Sigmoid colon (tissue), 6 donors: ENCODE measurements at regions not wholly inside any gene's neighbourhood (a gene's known extent, or its start where the extent isn't known, plus 50 kb on each side); places are given as distances from the start of the nearest gene placed in this dataset.
A peak's percentile ranks its signal among the peaks of the same experiment; 100 is the strongest.

Source experiments
- DNase-seq: peaks from one replicate; pipeline ENCODE4 v3.0.0-alpha.2; 2019
- H3K27ac ChIP-seq, 4 donors: fragments of 200-600 bp; sonication (generic); one replicate each; pipeline ENCODE4 v1.5.1; 2016 to 2019; ENCODE audit warnings: mild to moderate bottlenecking in 1 of 4
- H3K27me3 ChIP-seq, 3 donors: fragments of 200-600 bp; sonication (generic); one replicate each; pipeline ENCODE4 v1.5.1; 2019; ENCODE audit warnings: mild to moderate bottlenecking in 1 of 3
- H3K36me3 ChIP-seq, 4 donors: fragments of 200-600 bp; sonication (generic); one replicate each; pipeline ENCODE4 v1.5.1; 2016 to 2019
- H3K4me1 ChIP-seq, 4 donors: fragments of 200-600 bp; sonication (generic); one replicate each; pipeline ENCODE4 v1.5.1; 2017 to 2019
- H3K4me3 ChIP-seq, 4 donors: fragments of 200-600 bp; sonication (generic); one replicate each; pipeline ENCODE4 v1.5.1; 2017 to 2019; ENCODE audit warnings: mild to moderate bottlenecking in 2 of 4, moderate library complexity in 1 of 4
- H3K9me3 ChIP-seq, 4 donors: fragments of 200-600 bp in 3 of 4; sonication (generic) in 3 of 4; one replicate each; pipeline versions ENCODE4 v1.5.1 to v1.6.1; 2013 to 2019
- EP300 ChIP-seq, 4 donors: sonication (generic); formaldehyde crosslinking; IDR thresholded peaks; one replicate each; pipeline ENCODE4 v1.6.1; 2017; ENCODE audit warnings: antibody characterized with exemption in 4 of 4
- POLR2A ChIP-seq, 2 donors: fragments of 450-650 bp; IDR thresholded peaks; one replicate each; pipeline ENCODE4 v1.6.1; 2016; ENCODE audit warnings: antibody characterized with exemption in 2 of 2, mild to moderate bottlenecking in 2 of 2, moderate library complexity in 2 of 2
- POLR2AphosphoS5 ChIP-seq, 4 donors: sonication (generic); formaldehyde crosslinking; IDR thresholded peaks; one replicate each; pipeline ENCODE4 v1.6.1; 2017; ENCODE audit warnings: antibody characterized with exemption in 4 of 4
- WGBS, 2 donors: extraction: QIAGEN DNeasy Blood & Tissue Kit; methylation state at CpG; one replicate each; pipeline ENCODE4 v1.1.7; 2013; 5-methylcytosine and 5-hydroxymethylcytosine counted together
- intact Hi-C: fragments of 100-400 bp; cut with DNase I; formaldehyde crosslinking; loops from one replicate; pipeline ENCODE4 v1.15.1; 2023
- TF ChIP-seq, protein P1 (sequence below), 4 experiments: fragments of 450-650 bp in 3 of 4; fragments of 200-600 bp in 1 of 4; IDR thresholded peaks; one replicate each; pipeline ENCODE4 v1.5.1; 2016 to 2019; ENCODE audit warnings: antibody characterized with exemption in 4 of 4, mild to moderate bottlenecking in 3 of 4, moderate library complexity in 2 of 4
- donor health status: healthy with polysubstance abuse.
- donor health status: healthy.

DNA sequence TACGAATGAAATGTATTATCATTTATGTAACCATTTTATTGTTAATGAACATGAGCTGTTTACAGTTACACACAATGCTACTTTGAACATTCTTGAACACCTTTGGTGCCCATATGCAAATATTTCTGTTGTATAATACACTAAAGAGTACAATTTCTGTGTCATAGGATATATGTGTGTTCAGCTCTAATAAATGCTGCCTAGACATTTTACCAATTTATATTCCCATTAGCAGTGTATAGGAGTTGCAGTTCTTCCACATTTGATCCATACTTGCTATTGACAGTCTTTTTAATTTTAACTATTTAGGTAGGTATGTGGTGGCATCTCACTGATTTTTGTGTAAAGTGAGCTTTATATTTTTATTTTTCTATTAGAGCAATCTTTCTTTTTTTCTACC, 331.8 kb downstream of the ZIC1 start:
- Histone ChIP-seq H3K4me1 (no peaks in the 10 kb centered on the region), H3K4me3 (no peak overlapping the region), H3K27me3 (no peaks in the 10 kb centered on the region), H3K9me3 (no peaks in the 10 kb centered on the region), H3K36me3 (no peaks in the 10 kb centered on the region), H3K27ac (no peak overlapping the region)
- DNase-seq = no peak
- TF ChIP-seq POLR2AphosphoS5 (IDR thresholded peaks at IDR 0.05) (no peak), POLR2A (IDR thresholded peaks at IDR 0.05) (no peak), EP300 (IDR thresholded peaks at IDR 0.05) (no peak)
- TF ChIP-seq, protein P1, sequence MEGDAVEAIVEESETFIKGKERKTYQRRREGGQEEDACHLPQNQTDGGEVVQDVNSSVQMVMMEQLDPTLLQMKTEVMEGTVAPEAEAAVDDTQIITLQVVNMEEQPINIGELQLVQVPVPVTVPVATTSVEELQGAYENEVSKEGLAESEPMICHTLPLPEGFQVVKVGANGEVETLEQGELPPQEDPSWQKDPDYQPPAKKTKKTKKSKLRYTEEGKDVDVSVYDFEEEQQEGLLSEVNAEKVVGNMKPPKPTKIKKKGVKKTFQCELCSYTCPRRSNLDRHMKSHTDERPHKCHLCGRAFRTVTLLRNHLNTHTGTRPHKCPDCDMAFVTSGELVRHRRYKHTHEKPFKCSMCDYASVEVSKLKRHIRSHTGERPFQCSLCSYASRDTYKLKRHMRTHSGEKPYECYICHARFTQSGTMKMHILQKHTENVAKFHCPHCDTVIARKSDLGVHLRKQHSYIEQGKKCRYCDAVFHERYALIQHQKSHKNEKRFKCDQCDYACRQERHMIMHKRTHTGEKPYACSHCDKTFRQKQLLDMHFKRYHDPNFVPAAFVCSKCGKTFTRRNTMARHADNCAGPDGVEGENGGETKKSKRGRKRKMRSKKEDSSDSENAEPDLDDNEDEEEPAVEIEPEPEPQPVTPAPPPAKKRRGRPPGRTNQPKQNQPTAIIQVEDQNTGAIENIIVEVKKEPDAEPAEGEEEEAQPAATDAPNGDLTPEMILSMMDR (IDR thresholded peaks at IDR 0.05) = no peak
- WGBS, 2 donors = 71 to 87% methylated on average over 1 of the region's 1 CpG
- intact Hi-C loops = no loop called here

DNA sequence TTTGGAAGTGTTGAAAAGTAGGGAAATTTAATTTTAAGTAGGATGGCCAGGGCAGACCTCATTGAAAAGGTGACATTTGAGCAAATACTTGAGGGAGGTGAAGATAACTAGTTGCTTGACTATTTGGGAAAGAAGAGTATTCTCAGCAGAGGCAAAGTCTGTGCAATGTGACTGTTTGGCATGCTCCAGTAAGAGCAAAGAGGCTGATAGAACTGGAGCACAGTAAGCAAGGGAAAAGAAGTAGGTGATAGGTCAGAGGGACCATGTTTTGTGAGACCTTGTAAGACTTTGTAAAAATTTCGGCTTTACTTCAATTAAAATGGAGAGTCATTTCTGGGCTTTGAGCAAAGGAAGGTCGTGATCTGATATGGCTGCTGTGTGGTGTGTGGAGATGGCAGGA, 335.8 kb downstream of the ZIC1 start:
- H3K27ac ChIP-seq = no peak overlapping the region
- intact Hi-C loops = no loop called here
- H3K36me3 ChIP-seq = no peaks in the 10 kb centered on the region
- no peak overlapping the region for H3K4me3 ChIP-seq
- 55 to 72% methylated on average over 2 of the region's 2 CpGs for WGBS, 2 donors
- no peak for DNase-seq
- no peaks in the 10 kb centered on the region for H3K9me3 ChIP-seq
- no peaks in the 10 kb centered on the region for H3K4me1 ChIP-seq
- H3K27me3 ChIP-seq = no peaks in the 10 kb centered on the region
- TF ChIP-seq EP300 (IDR thresholded peaks at IDR 0.05) = no peak
- no peak for TF ChIP-seq POLR2AphosphoS5 (IDR thresholded peaks at IDR 0.05)

DNA sequence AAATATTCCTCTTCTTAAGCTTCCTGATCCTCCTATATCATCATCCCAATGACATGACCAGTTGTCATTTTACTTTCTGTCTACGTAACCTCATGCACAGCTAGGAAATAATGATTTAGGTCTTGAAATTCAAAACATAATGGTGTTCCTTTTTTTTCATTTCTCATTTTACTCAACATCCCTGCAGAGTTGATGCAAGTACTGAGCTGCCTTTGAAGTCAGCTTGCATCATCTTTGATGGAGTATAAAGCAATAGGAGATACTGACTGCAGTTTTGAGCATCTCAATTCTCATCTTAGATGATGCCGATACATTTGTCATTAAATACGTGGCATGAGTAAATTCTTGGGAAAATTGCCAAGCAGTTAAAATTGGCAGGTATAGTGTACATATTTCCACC, 346.1 kb downstream of the ZIC1 start:
- no peak overlapping the region for H3K4me3 ChIP-seq

DNA sequence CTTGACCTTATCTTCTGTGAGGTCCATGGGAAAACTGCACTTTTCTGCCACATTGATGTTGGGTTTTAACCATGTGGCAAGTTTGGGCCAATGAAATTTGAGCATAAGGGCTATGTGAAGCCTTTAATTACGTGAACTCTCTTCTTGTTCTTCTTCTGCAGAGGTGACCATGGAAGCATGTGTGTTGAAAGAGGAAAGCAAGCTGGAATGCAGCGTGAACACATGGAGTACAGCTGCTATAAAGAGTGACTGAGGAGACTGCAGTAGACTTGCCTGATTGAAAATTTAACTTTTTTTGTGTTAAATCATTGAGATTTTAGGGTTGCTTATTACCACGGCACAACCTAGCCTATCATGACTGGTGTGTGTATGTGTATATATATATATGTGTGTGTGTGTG, 347.3 kb downstream of the ZIC1 start:
- no peaks in the 10 kb centered on the region for H3K9me3 ChIP-seq
- 76 to 80% methylated on average over 3 of the region's 3 CpGs for WGBS, 2 donors
- DNase-seq = no peak
- peaks cover 0 to 63% (median 37%) of the 10 kb centered on the region in 4 donors for H3K4me1 ChIP-seq
- TF ChIP-seq POLR2A (IDR thresholded peaks at IDR 0.05) (no peak), POLR2AphosphoS5 (IDR thresholded peaks at IDR 0.05) (no peak), EP300 (IDR thresholded peaks at IDR 0.05) (no peak)
- TF ChIP-seq, protein P1 (IDR thresholded peaks at IDR 0.05) = no peak
- H3K27me3 ChIP-seq = no peaks in the 10 kb centered on the region
- intact Hi-C loops = no loop called here
- peak overlapping the region in 2 of 4 donors; percentile 12 to 54 for H3K27ac ChIP-seq
- H3K36me3 ChIP-seq = no peaks in the 10 kb centered on the region
- no peak overlapping the region for H3K4me3 ChIP-seq

More for the DNA sequence above, 346.1 kb downstream of the ZIC1 start:
- no peaks in the 10 kb centered on the region for H3K9me3 ChIP-seq
- H3K36me3 ChIP-seq = no peaks in the 10 kb centered on the region
- WGBS, 2 donors = 88 to 93% methylated on average over 3 of the region's 3 CpGs
- no peak for TF ChIP-seq POLR2AphosphoS5 (IDR thresholded peaks at IDR 0.05)
- TF ChIP-seq, protein P1 (IDR thresholded peaks at IDR 0.05) = no peak
- no peak for TF ChIP-seq POLR2A (IDR thresholded peaks at IDR 0.05)
- TF ChIP-seq EP300 (IDR thresholded peaks at IDR 0.05) = no peak
- no peak for DNase-seq
- intact Hi-C loops = no loop called here
- no peak overlapping the region for H3K27ac ChIP-seq
- no peaks in the 10 kb centered on the region for H3K27me3 ChIP-seq
- peaks cover 0 to 51% (median 32%) of the 10 kb centered on the region in 4 donors for H3K4me1 ChIP-seq

DNA sequence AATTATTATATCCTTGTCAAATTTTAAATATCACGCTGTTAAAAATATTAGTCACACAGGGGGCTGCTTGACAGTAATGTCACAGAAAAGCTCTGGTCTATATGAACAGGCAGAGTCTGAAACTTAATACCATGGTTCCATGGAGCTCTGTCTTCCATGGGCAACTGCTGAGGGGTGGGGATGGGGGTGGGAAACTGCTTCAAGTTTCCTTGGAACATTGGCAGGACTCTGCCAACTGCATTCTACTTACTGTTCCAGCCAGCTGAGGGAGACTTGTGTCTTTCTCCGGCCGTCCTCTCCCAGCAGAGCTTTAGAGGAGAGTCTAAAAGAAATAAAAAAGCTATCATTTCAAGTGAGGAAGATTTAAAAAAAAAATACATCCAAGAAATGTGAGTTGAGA, 348.7 kb downstream of the ZIC1 start:
- Histone ChIP-seq H3K27me3 (no peaks in the 10 kb centered on the region), H3K27ac (peak overlapping the region in 2 of 4 donors; percentile 48 to 68), H3K4me1 (peaks cover 0 to 63% (median 37%) of the 10 kb centered on the region in 4 donors), H3K9me3 (no peaks in the 10 kb centered on the region), H3K36me3 (no peaks in the 10 kb centered on the region), H3K4me3 (no peak overlapping the region)
- intact Hi-C loops = no loop called here
- WGBS, 2 donors = 87% methylated on average over 3 of the region's 3 CpGs
- no peak for TF ChIP-seq EP300 (IDR thresholded peaks at IDR 0.05)
- no peak for TF ChIP-seq POLR2A (IDR thresholded peaks at IDR 0.05)
- TF ChIP-seq POLR2AphosphoS5 (IDR thresholded peaks at IDR 0.05) = no peak
- TF ChIP-seq, protein P1 (IDR thresholded peaks at IDR 0.05) = no peak
- DNase-seq = no peak
